ENCODE measurements at regions not wholly inside any gene's neighbourhood (a gene's known extent, or its start where the extent isn't known, plus 50 kb on each side); places are given as distances from the start of the nearest gene placed in this dataset.

DNA sequence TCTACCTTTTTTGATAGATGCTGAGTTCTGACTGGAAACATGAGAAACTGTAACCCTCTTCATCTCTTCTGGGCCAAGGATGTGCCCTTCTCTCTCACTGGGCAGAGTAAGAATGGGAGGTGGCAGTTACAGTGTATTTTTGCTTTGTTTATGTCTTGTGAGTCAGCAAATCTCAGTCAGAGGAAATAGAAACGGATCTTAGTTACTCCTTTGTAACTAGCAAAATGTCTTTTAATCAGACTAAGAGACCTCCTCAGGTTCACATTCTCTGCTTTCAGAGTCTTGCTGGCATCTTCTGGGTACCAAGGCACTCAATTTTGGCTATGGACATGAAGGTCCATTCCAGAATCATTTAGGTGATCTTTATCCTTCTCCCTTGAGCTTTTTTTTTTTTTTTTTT is 70.9 kb downstream of the HHEX start:
- Mint-ChIP-seq H3K27me3 (peaks cover 6% of the 10 kb centered on the region), H3K4me1 (ENCODE audit: unreplicated experiment) (peaks cover 16% of the 10 kb centered on the region), H3K9me3 (no peaks in the 10 kb centered on the region), H3K4me3 (no peak overlapping the region), H3K27ac (no peak overlapping the region), H3K36me3 (no peaks in the 10 kb centered on the region)
- TF ChIP-seq, protein P1, sequence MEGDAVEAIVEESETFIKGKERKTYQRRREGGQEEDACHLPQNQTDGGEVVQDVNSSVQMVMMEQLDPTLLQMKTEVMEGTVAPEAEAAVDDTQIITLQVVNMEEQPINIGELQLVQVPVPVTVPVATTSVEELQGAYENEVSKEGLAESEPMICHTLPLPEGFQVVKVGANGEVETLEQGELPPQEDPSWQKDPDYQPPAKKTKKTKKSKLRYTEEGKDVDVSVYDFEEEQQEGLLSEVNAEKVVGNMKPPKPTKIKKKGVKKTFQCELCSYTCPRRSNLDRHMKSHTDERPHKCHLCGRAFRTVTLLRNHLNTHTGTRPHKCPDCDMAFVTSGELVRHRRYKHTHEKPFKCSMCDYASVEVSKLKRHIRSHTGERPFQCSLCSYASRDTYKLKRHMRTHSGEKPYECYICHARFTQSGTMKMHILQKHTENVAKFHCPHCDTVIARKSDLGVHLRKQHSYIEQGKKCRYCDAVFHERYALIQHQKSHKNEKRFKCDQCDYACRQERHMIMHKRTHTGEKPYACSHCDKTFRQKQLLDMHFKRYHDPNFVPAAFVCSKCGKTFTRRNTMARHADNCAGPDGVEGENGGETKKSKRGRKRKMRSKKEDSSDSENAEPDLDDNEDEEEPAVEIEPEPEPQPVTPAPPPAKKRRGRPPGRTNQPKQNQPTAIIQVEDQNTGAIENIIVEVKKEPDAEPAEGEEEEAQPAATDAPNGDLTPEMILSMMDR (conservative IDR thresholded peaks at IDR 0.05) = no peak
- no peak for DNase-seq (ENCODE audit: extremely low spot score, unreplicated experiment)

- peaks cover 6% of the 10 kb centered on the region for H3K27me3 Mint-ChIP-seq
- no peaks in the 10 kb centered on the region for H3K36me3 Mint-ChIP-seq
- H3K9me3 Mint-ChIP-seq = no peaks in the 10 kb centered on the region
- TF ChIP-seq, protein P1 (conservative IDR thresholded peaks at IDR 0.05) = no peak
- H3K4me3 Mint-ChIP-seq = no peak overlapping the region
- peaks cover 9% of the 10 kb centered on the region for H3K4me1 Mint-ChIP-seq (ENCODE audit: unreplicated experiment)
- H3K27ac Mint-ChIP-seq = no peak overlapping the region
- no peak for DNase-seq (ENCODE audit: extremely low spot score, unreplicated experiment)
Measured at GRCh38 chr10:92761571-92761970, 71.8 kb downstream of the HHEX start.

GRCh38 chr10:92763634-92764155 is 73.9 kb downstream of the HHEX start:
- no peaks in the 10 kb centered on the region for H3K36me3 Mint-ChIP-seq
- H3K4me1 Mint-ChIP-seq (ENCODE audit: unreplicated experiment) = no peaks in the 10 kb centered on the region
- TF ChIP-seq, protein P1 (conservative IDR thresholded peaks at IDR 0.05) = no peak
- H3K9me3 Mint-ChIP-seq = no peaks in the 10 kb centered on the region
- no peak for DNase-seq (ENCODE audit: extremely low spot score, unreplicated experiment)
- H3K27me3 Mint-ChIP-seq = peaks cover 10% of the 10 kb centered on the region
- no peak overlapping the region for H3K4me3 Mint-ChIP-seq
- no peak overlapping the region for H3K27ac Mint-ChIP-seq

DNA sequence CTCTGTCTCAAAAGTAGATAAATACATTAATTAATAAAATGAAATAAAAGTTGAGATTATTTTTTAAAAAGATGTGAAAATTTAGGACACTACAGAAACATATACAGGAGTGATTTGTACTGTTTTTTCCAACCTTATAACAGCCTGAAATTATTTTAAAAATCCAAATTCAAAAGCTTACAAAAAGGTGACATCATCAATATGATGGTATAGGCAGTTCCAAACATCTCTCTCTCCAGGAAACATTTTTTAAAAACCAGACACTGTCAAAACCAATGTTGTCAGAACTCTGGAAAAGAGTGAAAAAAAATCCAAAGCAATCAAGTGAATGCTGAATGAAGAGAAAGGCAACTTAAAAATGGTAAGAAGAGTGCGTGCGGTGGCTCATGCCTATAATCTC is 76.7 kb downstream of the HHEX start:
- Mint-ChIP-seq H3K9me3 (no peaks in the 10 kb centered on the region), H3K4me3 (no peak overlapping the region), H3K27me3 (peaks cover 14% of the 10 kb centered on the region), H3K27ac (peak overlapping the region; percentile 35), H3K36me3 (no peaks in the 10 kb centered on the region), H3K4me1 (ENCODE audit: unreplicated experiment) (no peaks in the 10 kb centered on the region)
- DNase-seq (ENCODE audit: extremely low spot score, unreplicated experiment) = no peak
- TF ChIP-seq, protein P1 (conservative IDR thresholded peaks at IDR 0.05) = no peak

- H3K4me1 Mint-ChIP-seq (ENCODE audit: unreplicated experiment) = no peaks in the 10 kb centered on the region
- H3K4me3 Mint-ChIP-seq = no peak overlapping the region
- H3K27me3 Mint-ChIP-seq = peaks cover 18% of the 10 kb centered on the region
- no peak for DNase-seq (ENCODE audit: extremely low spot score, unreplicated experiment)
- H3K36me3 Mint-ChIP-seq = no peaks in the 10 kb centered on the region
- no peaks in the 10 kb centered on the region for H3K9me3 Mint-ChIP-seq
- TF ChIP-seq, protein P1 (conservative IDR thresholded peaks at IDR 0.05) = no peak
- H3K27ac Mint-ChIP-seq = no peak overlapping the region
Measured at GRCh38 chr10:92768104-92768503, 78.3 kb downstream of the HHEX start.

GRCh38 chr10:92773776-92774175 is 74.5 kb upstream of the EXOC6 start:
- no peak for DNase-seq (ENCODE audit: extremely low spot score, unreplicated experiment)
- Mint-ChIP-seq H3K27me3 (peaks cover 37% of the 10 kb centered on the region), H3K27ac (no peak overlapping the region), H3K36me3 (no peaks in the 10 kb centered on the region), H3K4me3 (no peak overlapping the region), H3K4me1 (ENCODE audit: unreplicated experiment) (no peaks in the 10 kb centered on the region), H3K9me3 (no peaks in the 10 kb centered on the region)
- TF ChIP-seq, protein P1 (conservative IDR thresholded peaks at IDR 0.05) = no peak

All from type B pancreatic cell (in vitro differentiated cells).